ENCODE measurements at regions not wholly inside any gene's neighbourhood (a gene's known extent, or its start where the extent isn't known, plus 50 kb on each side); places are given as distances from the start of the nearest gene placed in this dataset.

GRCh38 chr16:86199182-86199581, 300.2 kb downstream of the IRF8 start:
- Histone ChIP-seq H3K4me3 (ENCODE audit: control insufficient read depth in 1 of 7, extremely low read depth in 1 of 7, insufficient read depth in 4 of 7, low read depth in 2 of 7, low read length in 6 of 7) (no peak overlapping the region), H3K27ac (ENCODE audit: insufficient read depth in 1 of 2, low read depth in 1 of 2, low read length in 2 of 2, poor library complexity in 1 of 2, severe bottlenecking in 2 of 2) (no peak overlapping the region), H3K9me3 (ENCODE audit: control extremely low read depth in 1 of 5, control insufficient read depth in 4 of 5, insufficient read depth in 2 of 5, low read depth in 1 of 5, low read length in 4 of 5) (no peaks in the 10 kb centered on the region), H3K36me3 (ENCODE audit: control insufficient read depth in 4 of 4, insufficient read depth in 4 of 4, low read length in 3 of 4) (no peaks in the 10 kb centered on the region), H3K4me1 (ENCODE audit: control extremely low read depth in 1 of 4, control insufficient read depth in 4 of 4, insufficient read depth in 4 of 4, low read length in 3 of 4) (no peaks in the 10 kb centered on the region), H3K27me3 (replicated peaks in 2 of 5; ENCODE audit: control insufficient read depth in 4 of 5, insufficient read depth in 5 of 5, low read length in 4 of 5) (peaks cover 12 to 98% (median 36%) of the 10 kb centered on the region in 5 experiments)
- DNase-seq = no peak
- 38% methylated on average over 2 of the region's 7 CpGs for WGBS (ENCODE audit: insufficient coverage)
- POLR2A ChIA-PET = no interaction called here
- CTCF ChIA-PET = interaction anchor here (0.5 kb wide), 1 partner anchor 199 kb away, joined by 3 read pairs; no protein-coding TSS in a partner anchor

DNA sequence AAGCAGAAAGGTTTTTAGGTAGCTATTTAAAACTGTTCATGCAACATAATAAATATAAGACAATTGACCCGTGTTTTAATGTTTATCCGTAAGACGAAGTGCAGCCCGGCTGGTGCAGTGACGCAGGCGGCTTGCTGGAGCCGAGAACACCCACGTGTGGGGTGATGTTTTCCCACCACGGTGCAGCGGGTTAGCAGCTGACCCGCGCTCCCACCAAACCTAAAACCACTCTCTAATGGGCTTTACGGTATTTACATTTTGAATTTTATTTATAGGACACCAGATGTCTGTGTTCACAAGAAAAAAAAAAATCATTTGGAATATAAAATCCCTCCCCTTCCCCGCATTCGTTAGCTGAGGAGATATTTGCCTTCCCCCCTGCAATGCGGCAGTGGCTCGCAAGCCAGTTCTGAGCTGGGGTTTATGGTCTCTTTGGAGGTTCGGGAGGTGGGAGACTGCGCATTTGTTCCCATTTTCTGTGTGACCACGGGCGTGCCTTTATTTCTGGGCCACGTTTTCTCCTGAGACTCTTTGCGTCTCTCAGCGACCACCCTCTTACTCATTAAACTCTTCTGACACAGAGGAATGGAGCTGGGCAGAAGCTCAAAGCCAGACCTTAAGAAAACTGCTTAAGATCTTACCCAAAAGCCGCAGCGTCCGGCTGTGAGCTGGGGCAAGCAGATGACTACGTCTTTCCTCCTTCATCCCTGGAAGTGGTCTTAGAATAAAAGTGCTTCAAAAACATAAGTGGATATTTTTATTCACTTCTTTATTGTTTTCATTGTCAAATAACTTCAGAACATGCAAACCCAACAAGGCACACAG, 301.1 kb downstream of the IRF8 start:
- no peaks in the 10 kb centered on the region for H3K36me3 ChIP-seq (ENCODE audit: control insufficient read depth in 4 of 4, insufficient read depth in 4 of 4, low read length in 3 of 4)
- CTCF ChIA-PET = interaction anchor here (0.5 to 0.8 kb wide), 2 partner anchors 14 to 200 kb away, joined by 3 read pairs; no protein-coding TSS in a partner anchor
- POLR2A ChIA-PET = no interaction called here
- DNase-seq = no peak
- no peaks in the 10 kb centered on the region for H3K4me1 ChIP-seq (ENCODE audit: control extremely low read depth in 1 of 4, control insufficient read depth in 4 of 4, insufficient read depth in 4 of 4, low read length in 3 of 4)
- H3K27ac ChIP-seq (ENCODE audit: insufficient read depth in 1 of 2, low read depth in 1 of 2, low read length in 2 of 2, poor library complexity in 1 of 2, severe bottlenecking in 2 of 2) = no peak overlapping the region
- no peaks in the 10 kb centered on the region for H3K9me3 ChIP-seq (ENCODE audit: control extremely low read depth in 1 of 5, control insufficient read depth in 4 of 5, insufficient read depth in 2 of 5, low read depth in 1 of 5, low read length in 4 of 5)
- H3K4me3 ChIP-seq (ENCODE audit: control insufficient read depth in 1 of 7, extremely low read depth in 1 of 7, insufficient read depth in 4 of 7, low read depth in 2 of 7, low read length in 6 of 7) = no peak overlapping the region
- WGBS (ENCODE audit: insufficient coverage) = 64% methylated on average over 13 of the region's 28 CpGs
- H3K27me3 ChIP-seq (replicated peaks in 2 of 5; ENCODE audit: control insufficient read depth in 4 of 5, insufficient read depth in 5 of 5, low read length in 4 of 5) = peaks cover 12 to 89% (median 36%) of the 10 kb centered on the region in 5 experiments

- H3K9me3 ChIP-seq (ENCODE audit: control extremely low read depth in 1 of 5, control insufficient read depth in 4 of 5, insufficient read depth in 2 of 5, low read depth in 1 of 5, low read length in 4 of 5) = no peaks in the 10 kb centered on the region
- 66% methylated on average over 6 of the region's 9 CpGs for WGBS (ENCODE audit: insufficient coverage)
- no peaks in the 10 kb centered on the region for H3K36me3 ChIP-seq (ENCODE audit: control insufficient read depth in 4 of 4, insufficient read depth in 4 of 4, low read length in 3 of 4)
- H3K4me3 ChIP-seq (ENCODE audit: control insufficient read depth in 1 of 7, extremely low read depth in 1 of 7, insufficient read depth in 4 of 7, low read depth in 2 of 7, low read length in 6 of 7) = no peak overlapping the region
- CTCF ChIA-PET = interaction anchor here (0.8 kb wide), 1 partner anchor 15 kb away, joined by 3 read pairs; no protein-coding TSS in a partner anchor
- H3K27me3 ChIP-seq (replicated peaks in 2 of 5; ENCODE audit: control insufficient read depth in 4 of 5, insufficient read depth in 5 of 5, low read length in 4 of 5) = peaks cover 12 to 82% (median 36%) of the 10 kb centered on the region in 5 experiments
- POLR2A ChIA-PET = no interaction called here
- H3K27ac ChIP-seq (ENCODE audit: insufficient read depth in 1 of 2, low read depth in 1 of 2, low read length in 2 of 2, poor library complexity in 1 of 2, severe bottlenecking in 2 of 2) = no peak overlapping the region
- DNase-seq = no peak
- no peaks in the 10 kb centered on the region for H3K4me1 ChIP-seq (ENCODE audit: control extremely low read depth in 1 of 4, control insufficient read depth in 4 of 4, insufficient read depth in 4 of 4, low read length in 3 of 4)
Observed at GRCh38 chr16:86200722-86201121, 301.8 kb downstream of the IRF8 start.

DNA sequence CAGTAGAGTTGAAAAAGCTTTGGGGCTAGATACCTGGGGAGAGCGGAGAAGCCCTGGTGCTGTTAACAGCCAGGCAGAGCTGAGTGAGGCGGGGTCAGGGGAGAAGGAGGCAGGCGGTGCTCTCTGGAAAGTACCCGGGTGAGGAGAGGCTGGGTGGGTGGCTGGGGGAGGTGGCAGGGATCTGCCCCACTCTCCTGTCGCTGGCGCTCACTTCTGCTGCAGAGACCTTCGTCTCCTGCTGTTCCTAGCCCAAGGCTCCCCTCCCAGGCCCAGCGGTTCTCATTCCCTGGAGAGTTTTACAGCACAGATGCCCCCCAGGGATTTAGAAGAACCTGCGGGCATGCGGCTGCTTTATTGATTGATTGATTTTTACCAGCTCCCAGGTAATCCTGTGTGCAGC, 302.8 kb downstream of the IRF8 start:
- Histone ChIP-seq H3K9me3 (ENCODE audit: control extremely low read depth in 1 of 5, control insufficient read depth in 4 of 5, insufficient read depth in 2 of 5, low read depth in 1 of 5, low read length in 4 of 5) (no peaks in the 10 kb centered on the region), H3K4me1 (ENCODE audit: control extremely low read depth in 1 of 4, control insufficient read depth in 4 of 4, insufficient read depth in 4 of 4, low read length in 3 of 4) (no peaks in the 10 kb centered on the region), H3K27me3 (replicated peaks in 2 of 5; ENCODE audit: control insufficient read depth in 4 of 5, insufficient read depth in 5 of 5, low read length in 4 of 5) (peaks cover 10 to 72% (median 29%) of the 10 kb centered on the region in 5 experiments), H3K36me3 (ENCODE audit: control insufficient read depth in 4 of 4, insufficient read depth in 4 of 4, low read length in 3 of 4) (no peaks in the 10 kb centered on the region), H3K27ac (ENCODE audit: insufficient read depth in 1 of 2, low read depth in 1 of 2, low read length in 2 of 2, poor library complexity in 1 of 2, severe bottlenecking in 2 of 2) (no peak overlapping the region), H3K4me3 (ENCODE audit: control insufficient read depth in 1 of 7, extremely low read depth in 1 of 7, insufficient read depth in 4 of 7, low read depth in 2 of 7, low read length in 6 of 7) (no peak overlapping the region)
- CTCF ChIA-PET = no interaction called here
- DNase-seq = no peak
- WGBS (ENCODE audit: insufficient coverage) = 71% methylated on average over 4 of the region's 10 CpGs
- POLR2A ChIA-PET = no interaction called here

- 86% methylated on average over 11 of the region's 16 CpGs for WGBS (ENCODE audit: insufficient coverage)
- no peak overlapping the region for H3K27ac ChIP-seq (ENCODE audit: insufficient read depth in 1 of 2, low read depth in 1 of 2, low read length in 2 of 2, poor library complexity in 1 of 2, severe bottlenecking in 2 of 2)
Observed at GRCh38 chr16:86202267-86202666, 303.3 kb downstream of the IRF8 start.

GRCh38 chr16:86202760-86203426, 303.9 kb downstream of the IRF8 start:
- H3K27me3 ChIP-seq (replicated peaks in 2 of 5; ENCODE audit: control insufficient read depth in 4 of 5, insufficient read depth in 5 of 5, low read length in 4 of 5) = peaks cover 5 to 66% (median 26%) of the 10 kb centered on the region in 5 experiments
- no peak for DNase-seq
- no peaks in the 10 kb centered on the region for H3K9me3 ChIP-seq (ENCODE audit: control extremely low read depth in 1 of 5, control insufficient read depth in 4 of 5, insufficient read depth in 2 of 5, low read depth in 1 of 5, low read length in 4 of 5)
- no peak overlapping the region for H3K27ac ChIP-seq (ENCODE audit: insufficient read depth in 1 of 2, low read depth in 1 of 2, low read length in 2 of 2, poor library complexity in 1 of 2, severe bottlenecking in 2 of 2)
- POLR2A ChIA-PET = no interaction called here
- 79% methylated on average over 4 of the region's 11 CpGs for WGBS (ENCODE audit: insufficient coverage)
- no peaks in the 10 kb centered on the region for H3K36me3 ChIP-seq (ENCODE audit: control insufficient read depth in 4 of 4, insufficient read depth in 4 of 4, low read length in 3 of 4)
- CTCF ChIA-PET = no interaction called here
- no peak overlapping the region for H3K4me3 ChIP-seq (ENCODE audit: control insufficient read depth in 1 of 7, extremely low read depth in 1 of 7, insufficient read depth in 4 of 7, low read depth in 2 of 7, low read length in 6 of 7)
- no peaks in the 10 kb centered on the region for H3K4me1 ChIP-seq (ENCODE audit: control extremely low read depth in 1 of 4, control insufficient read depth in 4 of 4, insufficient read depth in 4 of 4, low read length in 3 of 4)

More at GRCh38 chr16:86202267-86202666, 303.3 kb downstream of the IRF8 start:
- H3K9me3 ChIP-seq (ENCODE audit: control extremely low read depth in 1 of 5, control insufficient read depth in 4 of 5, insufficient read depth in 2 of 5, low read depth in 1 of 5, low read length in 4 of 5) = no peaks in the 10 kb centered on the region
- ChIA-PET POLR2A (no interaction called here), CTCF (no interaction called here)
- no peak overlapping the region for H3K4me3 ChIP-seq (ENCODE audit: control insufficient read depth in 1 of 7, extremely low read depth in 1 of 7, insufficient read depth in 4 of 7, low read depth in 2 of 7, low read length in 6 of 7)
- H3K36me3 ChIP-seq (ENCODE audit: control insufficient read depth in 4 of 4, insufficient read depth in 4 of 4, low read length in 3 of 4) = no peaks in the 10 kb centered on the region
- H3K27me3 ChIP-seq (replicated peaks in 2 of 5; ENCODE audit: control insufficient read depth in 4 of 5, insufficient read depth in 5 of 5, low read length in 4 of 5) = peaks cover 7 to 68% (median 27%) of the 10 kb centered on the region in 5 experiments
- DNase-seq = no peak
- no peaks in the 10 kb centered on the region for H3K4me1 ChIP-seq (ENCODE audit: control extremely low read depth in 1 of 4, control insufficient read depth in 4 of 4, insufficient read depth in 4 of 4, low read length in 3 of 4)
